NB4 (cell line): ENCODE measurements at regions not wholly inside any gene's neighbourhood (a gene's known extent, or its start where the extent isn't known, plus 50 kb on each side); places are given as distances from the start of the nearest gene placed in this dataset.

ENCODE experiments used
- CTCF ChIP-seq: IDR thresholded peaks from one replicate; pipeline ENCODE4 v1.5.1; 2012; ENCODE audit warnings: low read depth, low read length
- MAX ChIP-seq: IDR thresholded peaks from 2 replicates; pipeline ENCODE4 v1.6.1; 2011; ENCODE audit warnings: low read depth, low read length
- MYC ChIP-seq: IDR thresholded peaks from 2 replicates; pipeline ENCODE4 v1.6.1; 2011; ENCODE audit warnings: low read depth, low read length
- POLR2A ChIP-seq: IDR thresholded peaks from 2 replicates; pipeline ENCODE4 v1.6.1; 2011; ENCODE audit warnings: mild to moderate bottlenecking; ENCODE audit not compliant: insufficient read length; ENCODE audit errors: extremely low read depth

GRCh38 chr10:7477538-7478334 is 66.9 kb upstream of the SFMBT2 start:
- TF ChIP-seq CTCF = no peak
- TF ChIP-seq POLR2A = no peak
- TF ChIP-seq MYC = no peak
- no peak for TF ChIP-seq MAX
